GM12878 (cell line): ENCODE measurements at regions not wholly inside any gene's neighbourhood (a gene's known extent, or its start where the extent isn't known, plus 50 kb on each side); places are given as distances from the start of the nearest gene placed in this dataset.

Experiments used
- ATAC-seq: fragments of 200-7000 bp; cut with Tn5 transposase; 3 replicates; pipeline ENCODE4 v1.9.1; 2020; ENCODE audit warnings: mild to moderate bottlenecking, moderate library complexity
- BruUV-seq: library from RNA; stranded (reverse); fragments of 400-500 nt; replicated peaks from 2 replicates; lab custom pipeline; 2021; lab: Mats Ljungman, UMichigan
- CTCF ChIA-PET: fragments of 300-600 bp; sonication (Branson Sonifier 250); formaldehyde crosslinking; extraction: SDS; loops from one replicate; lab custom pipeline; 2021; ENCODE audit warnings: inconsistent platforms; lab: Yijun Ruan, JAX
- POLR2A ChIA-PET: fragments of 350-600 bp; formaldehyde crosslinking; extraction: SDS; loops from one replicate; lab custom pipeline; 2021; ENCODE audit warnings: inconsistent platforms; lab: Charles Lee
- RAD21 ChIA-PET: fragments of 300-600 bp; sonication (Branson Sonifier 250); formaldehyde crosslinking; loops from one replicate; lab custom pipeline; 2023; ENCODE audit warnings: antibody characterized with exemption; ENCODE audit not compliant: unreplicated experiment; lab: Charles Lee
- SMC1A ChIA-PET: fragments of 300-600 bp; sonication (Branson Sonifier 250); formaldehyde crosslinking; loops from one replicate; lab custom pipeline; 2023; ENCODE audit not compliant: unreplicated experiment, uncharacterized antibody; lab: Charles Lee
- DNase-seq: peaks from one replicate; pipeline ENCODE4 v3.0.0-alpha.2; 2011; ENCODE audit warnings: low read depth, low spot score
- FAIRE-seq: peaks from 3 replicates; lab custom pipeline; 2011; peaks lifted over from hg19 to GRCh38; lab: Jason Lieb, UNC
- H2AFZ ChIP-seq: 2 replicates; pipeline ENCODE4 v1.6.0; 2011; ENCODE audit warnings: low read depth, low read length, control low read depth; ENCODE audit not compliant: control insufficient read depth
- H3K27ac ChIP-seq: 2 replicates; pipeline ENCODE4 v1.5.1; 2011; ENCODE audit warnings: control low read depth; ENCODE audit not compliant: control insufficient read depth, insufficient read depth
- H3K27me3 ChIP-seq, 2 experiments: replicated peaks in 1 of 2; 2 replicates each; pipeline versions ENCODE4 v1.6.0 to v1.6.1; 2011; ENCODE audit warnings: low read length in 1 of 2; ENCODE audit not compliant: control insufficient read depth in 2 of 2, insufficient read depth in 2 of 2
- H3K36me3 ChIP-seq, 2 experiments: 2 replicates each; pipeline ENCODE4 v1.5.1; 2011; ENCODE audit warnings: low read length in 1 of 2; ENCODE audit not compliant: control insufficient read depth in 2 of 2, insufficient read depth in 2 of 2
- H3K4me1 ChIP-seq: 2 replicates; pipeline ENCODE4 v1.6.1; 2011; ENCODE audit warnings: mild to moderate bottlenecking, low read length, moderate library complexity, mixed read lengths; ENCODE audit not compliant: control insufficient read depth, insufficient read depth
- H3K4me2 ChIP-seq: 2 replicates; pipeline ENCODE4 v1.6.0; 2011; ENCODE audit warnings: control low read depth; ENCODE audit not compliant: control insufficient read depth, insufficient read depth
- H3K4me3 ChIP-seq: fragments of 200-600 bp; sonication (generic); 2 replicates; pipeline ENCODE4 v1.5.1; 2016
- H3K79me2 ChIP-seq: 2 replicates; pipeline ENCODE4 v1.6.0; 2011; ENCODE audit warnings: low read length; ENCODE audit not compliant: control insufficient read depth, insufficient read depth
- H3K9ac ChIP-seq: 2 replicates; pipeline ENCODE4 v1.8.0; 2011; ENCODE audit warnings: low read length, control low read depth, mixed read lengths; ENCODE audit not compliant: control insufficient read depth, insufficient read depth
- H3K9me3 ChIP-seq: replicated peaks from 3 replicates; pipeline ENCODE4 v1.5.1; 2011; ENCODE audit warnings: mild to moderate bottlenecking, low read length; ENCODE audit not compliant: control insufficient read depth, insufficient read depth
- H4K20me1 ChIP-seq: 2 replicates; pipeline ENCODE4 v1.6.0; 2011; ENCODE audit not compliant: control insufficient read depth, insufficient read depth
- CHD2 ChIP-seq: IDR thresholded peaks from 2 replicates; pipeline ENCODE4 v1.6.1; 2011; ENCODE audit warnings: low read depth, low read length, improper control_type of control experiment, borderline replicate concordance
- ETV6 ChIP-seq, 2 experiments: fragments of 450-650 bp in 1 of 2; IDR thresholded peaks in 1 of 2; conservative IDR thresholded peaks in 1 of 2; 2 replicates each; pipeline ENCODE4 v1.6.1; 2014; ENCODE audit warnings: antibody characterized with exemption in 1 of 2, borderline replicate concordance in 1 of 2, low read depth in 1 of 2, mild to moderate bottlenecking in 1 of 2, moderate library complexity in 1 of 2
- IKZF2 ChIP-seq, 2 experiments: fragments of 450-650 bp; IDR thresholded peaks; 2 replicates each; pipeline ENCODE4 v1.6.1; 2017; ENCODE audit warnings: mild to moderate bottlenecking in 2 of 2, moderate library complexity in 2 of 2
- KAT2A ChIP-seq: conservative IDR thresholded peaks from 2 replicates; pipeline ENCODE4 v1.6.1; 2011; ENCODE audit warnings: low read depth, low read length; ENCODE audit not compliant: control insufficient read depth
- RAD21 ChIP-seq: IDR thresholded peaks from 2 replicates; pipeline ENCODE4 v1.6.1; 2011; ENCODE audit warnings: mild to moderate bottlenecking, low read depth, low read length, moderate library complexity; ENCODE audit not compliant: insufficient read depth
- SPI1 ChIP-seq: IDR thresholded peaks from 2 replicates; pipeline ENCODE4 v1.6.1; 2011; ENCODE audit warnings: low read depth, mild to moderate bottlenecking, low read length, moderate library complexity, borderline replicate concordance; ENCODE audit not compliant: insufficient read depth
- STAT3 ChIP-seq: IDR thresholded peaks from 2 replicates; pipeline ENCODE4 v1.6.1; 2011; ENCODE audit warnings: low read depth, low read length, improper control_type of control experiment
- WGBS: methylation state at CpG from one replicate; pipeline ENCODE4 v1.1.6; 2016; ENCODE audit warnings: low lambda C conversion rate; ENCODE audit not compliant: insufficient replicate concordance, insufficient coverage; ENCODE audit errors: missing lambda C conversion rate; 5-methylcytosine and 5-hydroxymethylcytosine counted together
- in situ Hi-C: fragments of 300-500 bp; cut with MboI; formaldehyde crosslinking; loops from 9 replicates; pipeline ENCODE4 v1.14.3; 2018; ENCODE audit warnings: mixed read lengths
- intact Hi-C: fragments of 100-400 bp; cut with micrococcal nuclease; formaldehyde crosslinking; loops from one replicate; pipeline ENCODE4 v1.14.2; 2022; ENCODE audit not compliant: unreplicated experiment
- TF ChIP-seq, protein P1 (sequence below): IDR thresholded peaks from 2 replicates; pipeline ENCODE4 v1.6.1; 2012; ENCODE audit warnings: improper control_type of control experiment, low read depth, low read length; ENCODE audit not compliant: insufficient replicate concordance
- TF ChIP-seq, protein P2 (sequence below): IDR thresholded peaks from 2 replicates; pipeline ENCODE4 v1.6.1; 2012; ENCODE audit warnings: low read depth, low read length, improper control_type of control experiment
- TF ChIP-seq, protein P3 (sequence below): fragments of 450-650 bp; formaldehyde crosslinking; IDR thresholded peaks from 2 replicates; pipeline ENCODE4 v1.4.0; 2020; ENCODE audit warnings: mild to moderate bottlenecking, moderate library complexity
- TF ChIP-seq, protein P4 (sequence below): IDR thresholded peaks from 2 replicates; pipeline ENCODE4 v1.6.1; 2011; ENCODE audit warnings: borderline replicate concordance, low read depth, mild to moderate bottlenecking, moderate library complexity, low read length; ENCODE audit not compliant: insufficient read depth, poor library complexity, severe bottlenecking

DNA sequence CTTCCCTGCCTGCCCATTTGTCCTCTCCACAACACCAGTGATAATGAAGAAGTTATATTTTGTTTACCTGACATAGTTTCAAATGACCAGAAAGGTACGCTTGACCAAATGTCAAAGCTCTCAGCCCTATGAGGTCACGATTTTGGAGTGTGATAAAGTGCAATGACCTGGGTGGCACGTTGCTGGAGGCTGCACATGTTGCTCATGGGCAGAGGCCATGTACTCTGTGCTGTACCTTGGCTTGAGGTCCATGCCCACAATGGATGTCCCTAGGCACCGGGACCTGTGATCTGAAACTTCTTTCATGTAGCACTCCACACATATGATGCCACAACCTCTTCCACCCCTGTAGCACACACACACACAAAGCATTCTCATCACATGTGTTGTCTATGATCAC lies 164.0 kb upstream of the HEY2 start (continued):
- TF ChIP-seq, protein P1, sequence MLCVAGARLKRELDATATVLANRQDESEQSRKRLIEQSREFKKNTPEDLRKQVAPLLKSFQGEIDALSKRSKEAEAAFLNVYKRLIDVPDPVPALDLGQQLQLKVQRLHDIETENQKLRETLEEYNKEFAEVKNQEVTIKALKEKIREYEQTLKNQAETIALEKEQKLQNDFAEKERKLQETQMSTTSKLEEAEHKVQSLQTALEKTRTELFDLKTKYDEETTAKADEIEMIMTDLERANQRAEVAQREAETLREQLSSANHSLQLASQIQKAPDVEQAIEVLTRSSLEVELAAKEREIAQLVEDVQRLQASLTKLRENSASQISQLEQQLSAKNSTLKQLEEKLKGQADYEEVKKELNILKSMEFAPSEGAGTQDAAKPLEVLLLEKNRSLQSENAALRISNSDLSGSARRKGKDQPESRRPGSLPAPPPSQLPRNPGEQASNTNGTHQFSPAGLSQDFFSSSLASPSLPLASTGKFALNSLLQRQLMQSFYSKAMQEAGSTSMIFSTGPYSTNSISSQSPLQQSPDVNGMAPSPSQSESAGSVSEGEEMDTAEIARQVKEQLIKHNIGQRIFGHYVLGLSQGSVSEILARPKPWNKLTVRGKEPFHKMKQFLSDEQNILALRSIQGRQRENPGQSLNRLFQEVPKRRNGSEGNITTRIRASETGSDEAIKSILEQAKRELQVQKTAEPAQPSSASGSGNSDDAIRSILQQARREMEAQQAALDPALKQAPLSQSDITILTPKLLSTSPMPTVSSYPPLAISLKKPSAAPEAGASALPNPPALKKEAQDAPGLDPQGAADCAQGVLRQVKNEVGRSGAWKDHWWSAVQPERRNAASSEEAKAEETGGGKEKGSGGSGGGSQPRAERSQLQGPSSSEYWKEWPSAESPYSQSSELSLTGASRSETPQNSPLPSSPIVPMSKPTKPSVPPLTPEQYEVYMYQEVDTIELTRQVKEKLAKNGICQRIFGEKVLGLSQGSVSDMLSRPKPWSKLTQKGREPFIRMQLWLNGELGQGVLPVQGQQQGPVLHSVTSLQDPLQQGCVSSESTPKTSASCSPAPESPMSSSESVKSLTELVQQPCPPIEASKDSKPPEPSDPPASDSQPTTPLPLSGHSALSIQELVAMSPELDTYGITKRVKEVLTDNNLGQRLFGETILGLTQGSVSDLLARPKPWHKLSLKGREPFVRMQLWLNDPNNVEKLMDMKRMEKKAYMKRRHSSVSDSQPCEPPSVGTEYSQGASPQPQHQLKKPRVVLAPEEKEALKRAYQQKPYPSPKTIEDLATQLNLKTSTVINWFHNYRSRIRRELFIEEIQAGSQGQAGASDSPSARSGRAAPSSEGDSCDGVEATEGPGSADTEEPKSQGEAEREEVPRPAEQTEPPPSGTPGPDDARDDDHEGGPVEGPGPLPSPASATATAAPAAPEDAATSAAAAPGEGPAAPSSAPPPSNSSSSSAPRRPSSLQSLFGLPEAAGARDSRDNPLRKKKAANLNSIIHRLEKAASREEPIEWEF = no peak
- no peak for TF ChIP-seq ETV6 (conservative IDR thresholded peaks at IDR 0.05 in 1 of 2, IDR thresholded peaks at IDR 0.05 in 1 of 2; ENCODE audit: borderline replicate concordance in 1 of 2, low read depth in 1 of 2)

DNA sequence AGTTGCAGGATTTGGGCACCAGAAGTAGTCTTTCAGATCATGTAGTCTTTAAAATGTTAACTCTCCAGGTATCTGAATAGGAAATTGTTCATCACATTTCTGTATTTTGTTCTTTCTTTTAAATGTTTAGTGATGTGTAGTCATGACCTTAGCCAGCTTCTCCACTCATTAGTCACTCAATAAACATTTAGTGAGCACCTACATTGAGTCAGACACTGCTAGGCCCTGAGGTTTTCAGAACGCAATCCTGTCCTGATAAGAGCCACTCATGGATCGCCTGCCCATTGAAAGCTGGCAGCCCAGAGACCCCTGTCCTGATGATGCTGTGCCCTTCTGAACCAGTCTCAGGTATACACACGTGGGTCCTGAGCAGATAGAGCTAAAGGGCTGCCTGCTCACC lies 163.4 kb upstream of the HEY2 start:
- H3K9me3 ChIP-seq = no peaks in the 10 kb centered on the region
- intact Hi-C loops = no loop called here
- in situ Hi-C loops = no loop called here
- ChIA-PET POLR2A (no interaction called here), RAD21 (no interaction called here), SMC1A (no interaction called here), CTCF (no interaction called here)
- no peaks in the 10 kb centered on the region for H4K20me1 ChIP-seq
- H3K4me3 ChIP-seq = no peak overlapping the region
- peaks cover 0 to 2% of the 10 kb centered on the region in 2 experiments; a peak in 2 of 4 replicates for H3K27me3 ChIP-seq
- no peaks in the 10 kb centered on the region for H3K79me2 ChIP-seq
- FAIRE-seq (no peak), ATAC-seq (no peak), DNase-seq (no peak)
- H3K4me2 ChIP-seq = no peak overlapping the region
- no TSS peak for BruUV-seq
- no peak overlapping the region for H3K9ac ChIP-seq
- WGBS = 29% methylated on average over 3 of the region's 3 CpGs
- no peaks in the 10 kb centered on the region for H3K36me3 ChIP-seq
- H3K4me1 ChIP-seq = no peaks in the 10 kb centered on the region
- no peak overlapping the region for H3K27ac ChIP-seq
- no peak overlapping the region for H2AFZ ChIP-seq
- TF ChIP-seq STAT3 (no peak), SPI1 (no peak), RAD21 (no peak), CHD2 (no peak), IKZF2 (IDR thresholded peaks at IDR 0.05) (no peak), KAT2A (no peak)
- TF ChIP-seq, protein P2, sequence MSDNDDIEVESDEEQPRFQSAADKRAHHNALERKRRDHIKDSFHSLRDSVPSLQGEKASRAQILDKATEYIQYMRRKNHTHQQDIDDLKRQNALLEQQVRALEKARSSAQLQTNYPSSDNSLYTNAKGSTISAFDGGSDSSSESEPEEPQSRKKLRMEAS = no peak
- TF ChIP-seq, protein P3, sequence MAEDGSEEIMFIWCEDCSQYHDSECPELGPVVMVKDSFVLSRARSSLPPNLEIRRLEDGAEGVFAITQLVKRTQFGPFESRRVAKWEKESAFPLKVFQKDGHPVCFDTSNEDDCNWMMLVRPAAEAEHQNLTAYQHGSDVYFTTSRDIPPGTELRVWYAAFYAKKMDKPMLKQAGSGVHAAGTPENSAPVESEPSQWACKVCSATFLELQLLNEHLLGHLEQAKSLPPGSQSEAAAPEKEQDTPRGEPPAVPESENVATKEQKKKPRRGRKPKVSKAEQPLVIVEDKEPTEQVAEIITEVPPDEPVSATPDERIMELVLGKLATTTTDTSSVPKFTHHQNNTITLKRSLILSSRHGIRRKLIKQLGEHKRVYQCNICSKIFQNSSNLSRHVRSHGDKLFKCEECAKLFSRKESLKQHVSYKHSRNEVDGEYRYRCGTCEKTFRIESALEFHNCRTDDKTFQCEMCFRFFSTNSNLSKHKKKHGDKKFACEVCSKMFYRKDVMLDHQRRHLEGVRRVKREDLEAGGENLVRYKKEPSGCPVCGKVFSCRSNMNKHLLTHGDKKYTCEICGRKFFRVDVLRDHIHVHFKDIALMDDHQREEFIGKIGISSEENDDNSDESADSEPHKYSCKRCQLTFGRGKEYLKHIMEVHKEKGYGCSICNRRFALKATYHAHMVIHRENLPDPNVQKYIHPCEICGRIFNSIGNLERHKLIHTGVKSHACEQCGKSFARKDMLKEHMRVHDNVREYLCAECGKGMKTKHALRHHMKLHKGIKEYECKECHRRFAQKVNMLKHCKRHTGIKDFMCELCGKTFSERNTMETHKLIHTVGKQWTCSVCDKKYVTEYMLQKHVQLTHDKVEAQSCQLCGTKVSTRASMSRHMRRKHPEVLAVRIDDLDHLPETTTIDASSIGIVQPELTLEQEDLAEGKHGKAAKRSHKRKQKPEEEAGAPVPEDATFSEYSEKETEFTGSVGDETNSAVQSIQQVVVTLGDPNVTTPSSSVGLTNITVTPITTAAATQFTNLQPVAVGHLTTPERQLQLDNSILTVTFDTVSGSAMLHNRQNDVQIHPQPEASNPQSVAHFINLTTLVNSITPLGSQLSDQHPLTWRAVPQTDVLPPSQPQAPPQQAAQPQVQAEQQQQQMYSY (CRISPR knock-in tag) = no peak
- TF ChIP-seq, protein P4, sequence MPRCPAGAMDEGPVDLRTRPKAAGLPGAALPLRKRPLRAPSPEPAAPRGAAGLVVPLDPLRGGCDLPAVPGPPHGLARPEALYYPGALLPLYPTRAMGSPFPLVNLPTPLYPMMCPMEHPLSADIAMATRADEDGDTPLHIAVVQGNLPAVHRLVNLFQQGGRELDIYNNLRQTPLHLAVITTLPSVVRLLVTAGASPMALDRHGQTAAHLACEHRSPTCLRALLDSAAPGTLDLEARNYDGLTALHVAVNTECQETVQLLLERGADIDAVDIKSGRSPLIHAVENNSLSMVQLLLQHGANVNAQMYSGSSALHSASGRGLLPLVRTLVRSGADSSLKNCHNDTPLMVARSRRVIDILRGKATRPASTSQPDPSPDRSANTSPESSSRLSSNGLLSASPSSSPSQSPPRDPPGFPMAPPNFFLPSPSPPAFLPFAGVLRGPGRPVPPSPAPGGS = no peak
